ENCODE measurements at regions not wholly inside any gene's neighbourhood (a gene's known extent, or its start where the extent isn't known, plus 50 kb on each side); places are given as distances from the start of the nearest gene placed in this dataset.
"Not testable (repeated sequence)": the region's sequence is repeated elsewhere in the genome, so short reads cannot be mapped to it uniquely, and the experiment has no call there.

DNA sequence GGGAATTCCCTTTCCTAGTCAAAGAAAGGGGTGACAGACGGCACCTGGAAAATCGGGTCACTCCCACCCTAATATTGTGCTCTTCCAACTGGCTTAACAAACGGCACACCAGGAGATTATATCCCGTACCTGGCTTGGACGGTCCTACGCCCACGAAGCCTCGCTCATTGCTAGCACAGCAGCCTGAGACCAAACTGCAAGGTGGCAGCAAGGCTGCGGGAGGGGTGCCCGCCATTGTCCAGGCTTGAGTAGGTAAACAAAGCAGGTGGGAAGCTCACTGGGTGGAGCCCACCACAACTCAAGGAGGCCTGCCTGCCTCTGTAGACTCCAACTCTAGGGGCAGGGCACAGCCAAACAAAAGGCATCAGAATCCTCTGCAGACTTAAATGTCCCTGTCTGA, 457.8 kb upstream of the PIK3R1 start:
- not testable (repeated sequence) for H2AK5ac ChIP-seq (ENCODE audit: low read length, severe bottlenecking); H3K27ac ChIP-seq (ENCODE audit: low read length, poor library complexity, severe bottlenecking); H3K23ac ChIP-seq (ENCODE audit: low read length in 2 of 2); H4K91ac ChIP-seq (ENCODE audit: low read length); H2BK5ac ChIP-seq (ENCODE audit: low read depth, low read length, poor library complexity, severe bottlenecking); H3K27me3 ChIP-seq (ENCODE audit: control insufficient read depth in 1 of 2, insufficient read depth in 1 of 2, low read length in 2 of 2); H3K4ac ChIP-seq (ENCODE audit: low read depth in 1 of 2, low read length in 2 of 2); H2AFZ ChIP-seq (ENCODE audit: low read depth, low read length); H3K9ac ChIP-seq (ENCODE audit: low read length); H3K14ac ChIP-seq (ENCODE audit: low read length in 2 of 2); H3K4me1 ChIP-seq (ENCODE audit: control insufficient read depth, insufficient read depth, low read depth, low read length); H3K36me3 ChIP-seq (ENCODE audit: control insufficient read depth in 1 of 2, insufficient read depth in 2 of 2, low read depth in 1 of 2, low read length in 2 of 2); H3K18ac ChIP-seq (ENCODE audit: low read depth in 1 of 2, low read length in 2 of 2); H3K4me2 ChIP-seq (ENCODE audit: low read length, poor library complexity, severe bottlenecking); H4K8ac ChIP-seq (ENCODE audit: low read length); H3K79me1 ChIP-seq (replicated peaks; ENCODE audit: low read length, poor library complexity, severe bottlenecking); H2BK15ac ChIP-seq (ENCODE audit: low read depth, poor library complexity, severe bottlenecking); H3K9me3 ChIP-seq (ENCODE audit: control insufficient read depth, low read length); H2BK120ac ChIP-seq (ENCODE audit: low read depth, low read length); DNase-seq; H2BK12ac ChIP-seq (ENCODE audit: low read length in 2 of 2); H3K4me3 ChIP-seq (ENCODE audit: insufficient read depth in 1 of 2, low read depth in 1 of 2, low read length in 2 of 2)
- 91% methylated on average over 10 of the region's 10 CpGs for WGBS

DNA sequence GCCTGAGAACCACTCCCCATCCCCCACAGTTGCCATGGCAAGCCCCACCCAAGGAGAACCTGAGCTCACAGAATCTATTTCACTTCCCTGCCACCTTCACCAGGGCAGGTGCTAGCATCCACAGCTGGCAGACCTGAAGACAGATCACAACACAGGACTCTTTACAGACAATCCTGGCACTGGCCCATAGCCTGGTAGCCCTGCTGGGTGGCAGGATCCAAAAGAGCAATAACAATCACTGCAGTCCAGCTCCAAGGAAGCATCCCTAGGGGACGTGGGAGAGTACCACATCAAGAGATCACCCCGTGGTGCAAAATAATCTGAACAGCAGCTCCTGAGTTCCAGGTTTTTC, 463.2 kb upstream of the PIK3R1 start:
- Histone ChIP-seq H4K8ac (ENCODE audit: low read length) (no peak overlapping the region), H2BK15ac (ENCODE audit: low read depth, poor library complexity, severe bottlenecking) (no peak overlapping the region), H3K27ac (ENCODE audit: low read length, poor library complexity, severe bottlenecking) (no peak overlapping the region), H3K4me3 (ENCODE audit: insufficient read depth in 1 of 2, low read depth in 1 of 2, low read length in 2 of 2) (no peak overlapping the region), H3K4me2 (ENCODE audit: low read length, poor library complexity, severe bottlenecking) (no peak overlapping the region), H2BK5ac (ENCODE audit: low read depth, low read length, poor library complexity, severe bottlenecking) (no peak overlapping the region), H2AK5ac (ENCODE audit: low read length, severe bottlenecking) (no peak overlapping the region), H3K36me3 (ENCODE audit: control insufficient read depth in 1 of 2, insufficient read depth in 2 of 2, low read depth in 1 of 2, low read length in 2 of 2) (no peaks in the 10 kb centered on the region), H3K4me1 (ENCODE audit: control insufficient read depth, insufficient read depth, low read depth, low read length) (no peaks in the 10 kb centered on the region), H3K27me3 (ENCODE audit: control insufficient read depth in 1 of 2, insufficient read depth in 1 of 2, low read length in 2 of 2) (no peaks in the 10 kb centered on the region), H4K91ac (ENCODE audit: low read length) (no peak overlapping the region), H3K9me3 (ENCODE audit: control insufficient read depth, low read length) (peaks cover 3% of the 10 kb centered on the region), H2BK12ac (ENCODE audit: low read length in 2 of 2) (no peak overlapping the region), H3K9ac (ENCODE audit: low read length) (no peak overlapping the region), H3K18ac (ENCODE audit: low read depth in 1 of 2, low read length in 2 of 2) (no peak overlapping the region), H2AFZ (ENCODE audit: low read depth, low read length) (no peak overlapping the region), H3K23ac (ENCODE audit: low read length in 2 of 2) (no peak overlapping the region), H2BK120ac (ENCODE audit: low read depth, low read length) (no peak overlapping the region), H3K79me1 (replicated peaks; ENCODE audit: low read length, poor library complexity, severe bottlenecking) (no peaks in the 10 kb centered on the region), H3K14ac (ENCODE audit: low read length in 2 of 2) (no peak overlapping the region), H3K4ac (ENCODE audit: low read depth in 1 of 2, low read length in 2 of 2) (no peak overlapping the region)
- DNase-seq = no peak
- 81% methylated on average over 2 of the region's 2 CpGs for WGBS

DNA sequence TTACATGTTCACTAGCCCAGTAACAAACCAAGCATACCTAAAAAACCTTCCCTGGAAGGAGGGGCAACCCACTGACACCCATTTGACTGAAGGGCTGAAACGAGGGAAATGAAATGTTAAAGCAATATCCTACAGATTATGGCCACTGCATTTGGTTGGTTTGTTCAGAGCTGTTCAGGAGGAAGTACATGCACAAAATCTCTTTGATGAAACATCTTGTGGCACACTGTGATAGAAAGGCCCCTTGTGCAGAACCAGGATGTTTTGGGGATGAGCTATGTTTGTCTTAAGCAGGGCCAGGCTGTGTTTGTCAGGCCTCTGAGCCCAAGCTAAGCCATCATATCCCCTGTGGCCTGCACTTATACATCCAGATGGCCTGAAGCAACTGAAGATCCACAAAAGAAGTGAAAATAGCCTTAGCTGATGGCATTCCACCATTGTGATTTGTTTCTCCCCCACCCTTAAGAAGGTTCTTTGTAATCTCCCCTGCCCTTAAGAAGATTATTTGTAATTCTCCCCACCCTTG, 467.3 kb upstream of the PIK3R1 start:
- DNase-seq = no peak
- Histone ChIP-seq H3K23ac (ENCODE audit: low read length in 2 of 2) (no peak overlapping the region), H3K4ac (ENCODE audit: low read depth in 1 of 2, low read length in 2 of 2) (no peak overlapping the region), H2AFZ (ENCODE audit: low read depth, low read length) (peak overlapping the region; percentile 10), H3K27ac (ENCODE audit: low read length, poor library complexity, severe bottlenecking) (no peak overlapping the region), H3K79me1 (replicated peaks; ENCODE audit: low read length, poor library complexity, severe bottlenecking) (no peaks in the 10 kb centered on the region), H2BK5ac (ENCODE audit: low read depth, low read length, poor library complexity, severe bottlenecking) (no peak overlapping the region), H3K9ac (ENCODE audit: low read length) (no peak overlapping the region), H3K18ac (ENCODE audit: low read depth in 1 of 2, low read length in 2 of 2) (peak overlapping the region in 1 of 2 experiments; percentile 41), H3K36me3 (ENCODE audit: control insufficient read depth in 1 of 2, insufficient read depth in 2 of 2, low read depth in 1 of 2, low read length in 2 of 2) (no peaks in the 10 kb centered on the region), H3K4me3 (ENCODE audit: insufficient read depth in 1 of 2, low read depth in 1 of 2, low read length in 2 of 2) (no peak overlapping the region), H3K27me3 (ENCODE audit: control insufficient read depth in 1 of 2, insufficient read depth in 1 of 2, low read length in 2 of 2) (no peaks in the 10 kb centered on the region), H3K9me3 (ENCODE audit: control insufficient read depth, low read length) (peaks cover 10% of the 10 kb centered on the region), H4K8ac (ENCODE audit: low read length) (no peak overlapping the region), H3K4me2 (ENCODE audit: low read length, poor library complexity, severe bottlenecking) (no peak overlapping the region), H3K4me1 (ENCODE audit: control insufficient read depth, insufficient read depth, low read depth, low read length) (no peaks in the 10 kb centered on the region), H2BK15ac (ENCODE audit: low read depth, poor library complexity, severe bottlenecking) (no peak overlapping the region), H2AK5ac (ENCODE audit: low read length, severe bottlenecking) (no peak overlapping the region), H2BK12ac (ENCODE audit: low read length in 2 of 2) (no peak overlapping the region), H2BK120ac (ENCODE audit: low read depth, low read length) (no peak overlapping the region), H4K91ac (ENCODE audit: low read length) (no peak overlapping the region), H3K14ac (ENCODE audit: low read length in 2 of 2) (no peak overlapping the region)
- 73% methylated on average over 1 of the region's 1 CpG for WGBS

DNA sequence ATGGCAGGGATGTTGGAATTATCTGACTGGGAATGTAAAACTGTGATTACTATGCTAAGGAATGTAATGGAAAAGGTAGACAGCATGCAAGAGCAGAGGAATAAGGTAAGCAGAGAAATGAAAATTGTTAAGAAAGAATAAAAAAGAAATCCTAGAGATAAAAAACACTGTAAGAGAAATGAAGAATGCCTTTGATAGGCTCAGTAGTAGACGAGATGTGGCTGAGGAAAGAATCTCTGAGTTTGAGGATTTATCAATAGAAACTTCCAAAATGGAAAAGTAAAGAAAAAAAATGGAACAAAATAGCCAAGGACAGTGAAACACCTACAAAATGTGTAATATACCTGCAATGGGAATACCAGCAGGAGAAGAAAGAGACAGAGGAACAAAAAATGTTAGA, 468.5 kb upstream of the PIK3R1 start:
- H4K8ac ChIP-seq (ENCODE audit: low read length) = no peak overlapping the region
- H3K9me3 ChIP-seq (ENCODE audit: control insufficient read depth, low read length) = peaks cover 10% of the 10 kb centered on the region
- no peak overlapping the region for H2BK12ac ChIP-seq (ENCODE audit: low read length in 2 of 2)
- H3K27me3 ChIP-seq (ENCODE audit: control insufficient read depth in 1 of 2, insufficient read depth in 1 of 2, low read length in 2 of 2) = no peaks in the 10 kb centered on the region
- no peak overlapping the region for H3K14ac ChIP-seq (ENCODE audit: low read length in 2 of 2)
- no peak overlapping the region for H3K4me3 ChIP-seq (ENCODE audit: insufficient read depth in 1 of 2, low read depth in 1 of 2, low read length in 2 of 2)
- no peak overlapping the region for H2BK5ac ChIP-seq (ENCODE audit: low read depth, low read length, poor library complexity, severe bottlenecking)
- no peaks in the 10 kb centered on the region for H3K36me3 ChIP-seq (ENCODE audit: control insufficient read depth in 1 of 2, insufficient read depth in 2 of 2, low read depth in 1 of 2, low read length in 2 of 2)
- H2AK5ac ChIP-seq (ENCODE audit: low read length, severe bottlenecking) = no peak overlapping the region
- WGBS = 82% methylated on average over 1 of the region's 1 CpG
- H3K4me2 ChIP-seq (ENCODE audit: low read length, poor library complexity, severe bottlenecking) = no peak overlapping the region
- H2AFZ ChIP-seq (ENCODE audit: low read depth, low read length) = no peak overlapping the region
- H2BK15ac ChIP-seq (ENCODE audit: low read depth, poor library complexity, severe bottlenecking) = no peak overlapping the region
- no peaks in the 10 kb centered on the region for H3K4me1 ChIP-seq (ENCODE audit: control insufficient read depth, insufficient read depth, low read depth, low read length)
- H2BK120ac ChIP-seq (ENCODE audit: low read depth, low read length) = no peak overlapping the region
- no peak overlapping the region for H3K27ac ChIP-seq (ENCODE audit: low read length, poor library complexity, severe bottlenecking)
- no peak overlapping the region for H3K9ac ChIP-seq (ENCODE audit: low read length)
- H3K18ac ChIP-seq (ENCODE audit: low read depth in 1 of 2, low read length in 2 of 2) = no peak overlapping the region
- no peak for DNase-seq
- H4K91ac ChIP-seq (ENCODE audit: low read length) = no peak overlapping the region
- H3K79me1 ChIP-seq (replicated peaks; ENCODE audit: low read length, poor library complexity, severe bottlenecking) = no peaks in the 10 kb centered on the region
- H3K4ac ChIP-seq (ENCODE audit: low read depth in 1 of 2, low read length in 2 of 2) = no peak overlapping the region
- no peak overlapping the region for H3K23ac ChIP-seq (ENCODE audit: low read length in 2 of 2)
